HCT116 (cell line): ENCODE measurements at regions not wholly inside any gene's neighbourhood (a gene's known extent, or its start where the extent isn't known, plus 50 kb on each side); places are given as distances from the start of the nearest gene placed in this dataset.

ENCODE experiments used
- ATAC-seq: fragments of 200-7000 bp; cut with Tn5 transposase; 2 replicates; pipeline ENCODE4 v1.9.1; 2020; ENCODE audit warnings: mild to moderate bottlenecking, moderate library complexity
- BruUV-seq: library from RNA; stranded (reverse); fragments of 400-500 nt; replicated peaks from 2 replicates; lab custom pipeline; 2021; lab: Mats Ljungman, UMichigan
- CTCF ChIA-PET: fragments of 300-600 bp; sonication (Branson Sonifier 250); formaldehyde crosslinking; loops from one replicate; lab custom pipeline; 2021; ENCODE audit warnings: antibody characterized with exemption; lab: Charles Lee
- POLR2A ChIA-PET: fragments of 300-600, 350-600 bp; sonication (Branson Sonifier 250); formaldehyde crosslinking; loops from one replicate; lab custom pipeline; 2021; ENCODE audit warnings: antibody characterized with exemption; lab: Charles Lee
- RAD21 ChIA-PET, 2 experiments: fragments of 300-600 bp; sonication (Branson Sonifier 250); formaldehyde crosslinking; loops; one replicate each; lab custom pipeline; 2023; ENCODE audit warnings: low total read pairs in 2 of 2; ENCODE audit not compliant: uncharacterized antibody in 2 of 2, unreplicated experiment in 2 of 2, low non-redundant PET in 1 of 2; lab: Charles Lee
- DNase-seq: peaks from one replicate; pipeline ENCODE4 v3.0.0-alpha.2; 2010; ENCODE audit warnings: low read depth, low spot score
- H2AFZ ChIP-seq: fragments of 200-600 bp; shearing (Covaris generic), sonication (generic); 2 replicates; pipeline ENCODE4 v1.6.1; 2017; ENCODE audit warnings: low read depth, mixed run types, mixed read lengths, antibody characterized with exemption, low read length; ENCODE audit not compliant: poor library complexity, severe bottlenecking
- H3K27ac ChIP-seq: 2 replicates; pipeline ENCODE4 v1.5.1; 2012; ENCODE audit warnings: low read depth, low read length
- H3K27me3 ChIP-seq: fragments of 200-600 bp; sonication (generic); 2 replicates; pipeline ENCODE4 v1.6.1; 2016; ENCODE audit warnings: mixed run types, low read length, mixed read lengths; ENCODE audit not compliant: insufficient read depth
- H3K36me3 ChIP-seq, 2 experiments: fragments of 200-500 bp in 1 of 2; fragments of 200-600 bp in 1 of 2; sonication (Bioruptor generic) in 1 of 2; sonication (generic) in 1 of 2; 2 replicates each; pipeline versions ENCODE4 v1.5.1 to v1.6.1; 2014 to 2016; ENCODE audit warnings: low read length in 2 of 2, inconsistent platforms in 1 of 2, mixed read lengths in 1 of 2, mixed run types in 1 of 2; ENCODE audit not compliant: insufficient read depth in 2 of 2, control insufficient read depth in 1 of 2
- H3K4me1 ChIP-seq, 2 experiments: fragments of 200-600 bp in 1 of 2; sonication (generic) in 1 of 2; 2 replicates each; pipeline versions ENCODE4 v1.5.1 to v1.6.1; 2012 to 2017; ENCODE audit warnings: low read length in 2 of 2, inconsistent platforms in 1 of 2, mild to moderate bottlenecking in 1 of 2, mixed read lengths in 1 of 2, mixed run types in 1 of 2, moderate library complexity in 1 of 2; ENCODE audit not compliant: insufficient read depth in 2 of 2, control insufficient read depth in 1 of 2
- H3K4me2 ChIP-seq: fragments of 200-600 bp; sonication (generic); 2 replicates; pipeline ENCODE4 v1.6.1; 2017; ENCODE audit warnings: mixed run types, low read length, mixed read lengths
- H3K4me3 ChIP-seq, 2 experiments: fragments of 200-600 bp in 1 of 2; sonication (generic) in 1 of 2; replicated peaks in 1 of 2; 2 replicates each; pipeline ENCODE4 v1.5.1; 2011 to 2016; ENCODE audit warnings: low read length in 2 of 2, control low read depth in 1 of 2, low read depth in 1 of 2, mild to moderate bottlenecking in 1 of 2, mixed read lengths in 1 of 2, mixed run types in 1 of 2
- H3K79me2 ChIP-seq: fragments of 200-600 bp; sonication (generic); 2 replicates; pipeline ENCODE4 v1.6.1; 2017; ENCODE audit warnings: mild to moderate bottlenecking, mixed run types, low read length, moderate library complexity, mixed read lengths; ENCODE audit not compliant: insufficient read depth
- H3K9ac ChIP-seq: fragments of 200-600 bp; sonication (generic); 2 replicates; pipeline ENCODE4 v1.6.1; 2016; ENCODE audit warnings: low read length, mixed read lengths
- H3K9me2 ChIP-seq: fragments of 200-600 bp; sonication (generic), shearing (Covaris generic); 2 replicates; pipeline ENCODE4 v1.6.1; 2017; ENCODE audit warnings: mixed run types, mild to moderate bottlenecking, moderate library complexity; ENCODE audit not compliant: insufficient read depth
- H3K9me3 ChIP-seq, 2 experiments: fragments of 200-500 bp in 1 of 2; fragments of 200-600 bp in 1 of 2; sonication (Bioruptor generic) in 1 of 2; sonication (generic) in 1 of 2; 2 replicates each; pipeline ENCODE4 v1.6.1; 2014 to 2017; ENCODE audit warnings: low read length in 2 of 2, mixed read lengths in 2 of 2, inconsistent platforms in 1 of 2, low read depth in 1 of 2, mild to moderate bottlenecking in 1 of 2, mixed run types in 1 of 2, moderate library complexity in 1 of 2; ENCODE audit not compliant: control insufficient read depth in 1 of 2, insufficient read depth in 1 of 2
- H4K20me1 ChIP-seq: fragments of 200-600 bp; sonication (generic), shearing (Covaris generic); 2 replicates; pipeline ENCODE4 v1.6.1; 2017; ENCODE audit warnings: mixed run types, mild to moderate bottlenecking, moderate library complexity; ENCODE audit not compliant: insufficient read depth
- ATF3 ChIP-seq: IDR thresholded peaks from 2 replicates; pipeline ENCODE4 v1.6.1; 2012
- CBX3 ChIP-seq: IDR thresholded peaks from 2 replicates; pipeline ENCODE4 v1.6.1; 2012; ENCODE audit warnings: low read depth
- CEBPB ChIP-seq: IDR thresholded peaks from 2 replicates; pipeline ENCODE4 v1.6.1; 2012; ENCODE audit warnings: low read depth
- EZH2phosphoT487 ChIP-seq: fragments of 200-600 bp; IDR thresholded peaks from 2 replicates; pipeline ENCODE4 v1.6.1; 2018; ENCODE audit warnings: antibody characterized with exemption, borderline replicate concordance
- MAX ChIP-seq: IDR thresholded peaks from 2 replicates; pipeline ENCODE4 v1.6.1; 2012
- POLR2A ChIP-seq: IDR thresholded peaks from 2 replicates; pipeline ENCODE4 v1.7.0; 2011; ENCODE audit warnings: borderline replicate concordance; ENCODE audit not compliant: insufficient read depth, insufficient read length; ENCODE audit errors: extremely low read depth
- REST ChIP-seq: IDR thresholded peaks from 2 replicates; pipeline ENCODE4 v1.6.1; 2012; ENCODE audit warnings: low read depth
- SIN3A ChIP-seq: IDR thresholded peaks from 2 replicates; pipeline ENCODE4 v1.6.1; 2012; ENCODE audit warnings: low read depth
- SP1 ChIP-seq: IDR thresholded peaks from 2 replicates; pipeline ENCODE4 v1.6.1; 2012; ENCODE audit warnings: low read depth
- SRF ChIP-seq: IDR thresholded peaks from 2 replicates; pipeline ENCODE4 v1.6.1; 2012; ENCODE audit warnings: low read depth
- TCF7L2 ChIP-seq: IDR thresholded peaks from 2 replicates; pipeline ENCODE4 v1.7.0; 2011; ENCODE audit warnings: borderline replicate concordance, inconsistent platforms; ENCODE audit not compliant: insufficient read depth, insufficient read length; ENCODE audit errors: extremely low read depth
- ZFX ChIP-seq: fragments of 450-650 bp; IDR thresholded peaks from 2 replicates; pipeline ENCODE4 v1.6.1; 2017
- ZNF274 ChIP-seq: fragments of 200-500 bp; sonication (Bioruptor generic); IDR thresholded peaks from 2 replicates; pipeline ENCODE4 v1.6.1; 2014; ENCODE audit warnings: mild to moderate bottlenecking, low read depth, low read length, inconsistent platforms
- intact Hi-C: fragments of 100-400 bp; cut with micrococcal nuclease; formaldehyde crosslinking; loops from 2 replicates; pipeline ENCODE4 v1.10.0; 2022

GRCh38 chr5:133731951-133732350 lies 119.6 kb upstream of the FSTL4 start:
- no peaks in the 10 kb centered on the region; a peak in 1 of 4 replicates for H3K4me1 ChIP-seq
- peaks cover 7% of the 10 kb centered on the region; the same call in 1 of the 2 replicates for H3K27me3 ChIP-seq
- TF ChIP-seq TCF7L2 (no peak), ZFX (no peak), MAX (no peak), CEBPB (no peak), CBX3 (no peak), POLR2A (no peak), SP1 (no peak), SRF (no peak), ATF3 (no peak), EZH2phosphoT487 (no peak)
- H4K20me1 ChIP-seq: no peaks in the 10 kb centered on the region
- intact Hi-C loops: no loop called here
- H3K4me2 ChIP-seq: no peak overlapping the region
- H3K36me3 ChIP-seq: no peaks in the 10 kb centered on the region
- RAD21 ChIA-PET: no interaction called here
- CTCF ChIA-PET: no interaction called here
- no peak for ATAC-seq
- H3K9ac ChIP-seq: no peak overlapping the region
- no TSS peak for BruUV-seq
- no peaks in the 10 kb centered on the region for H3K79me2 ChIP-seq
- H2AFZ ChIP-seq: no peak overlapping the region
- no peaks in the 10 kb centered on the region for H3K9me2 ChIP-seq
- POLR2A ChIA-PET: no interaction called here
- H3K9me3 ChIP-seq: no peaks in the 10 kb centered on the region
- H3K4me3 ChIP-seq: no peak overlapping the region
- H3K27ac ChIP-seq: no peak overlapping the region
- no peak for DNase-seq

GRCh38 chr5:133730866-133731265 lies 118.5 kb upstream of the FSTL4 start:
- H3K27ac ChIP-seq: no peak overlapping the region
- H3K36me3 ChIP-seq: no peaks in the 10 kb centered on the region
- DNase-seq (no peak), ATAC-seq (no peak)
- ChIA-PET POLR2A (no interaction called here), CTCF (no interaction called here), RAD21 (no interaction called here)
- no peak overlapping the region for H3K4me2 ChIP-seq
- H3K9me3 ChIP-seq: no peaks in the 10 kb centered on the region
- no peak overlapping the region for H2AFZ ChIP-seq
- no TSS peak for BruUV-seq
- H3K27me3 ChIP-seq: peaks cover 13% of the 10 kb centered on the region; the same call in 1 of the 2 replicates
- H3K4me1 ChIP-seq: no peaks in the 10 kb centered on the region; a peak in 1 of 4 replicates
- H4K20me1 ChIP-seq: no peaks in the 10 kb centered on the region
- H3K9me2 ChIP-seq: no peaks in the 10 kb centered on the region
- H3K4me3 ChIP-seq: no peak overlapping the region
- TF ChIP-seq EZH2phosphoT487 (no peak), ZNF274 (no peak), REST (no peak), ATF3 (no peak), SIN3A (no peak), ZFX (no peak)
- TF ChIP-seq, all 23 proteins: peak for 0
- Histone ChIP-seq H3K9ac (no peak overlapping the region), H3K79me2 (no peaks in the 10 kb centered on the region)
- intact Hi-C loops: no loop called here
